ENCODE measurements at regions not wholly inside any gene's neighbourhood (a gene's known extent, or its start where the extent isn't known, plus 50 kb on each side); places are given as distances from the start of the nearest gene placed in this dataset.
A peak's percentile ranks its signal among the peaks of the same experiment; 100 is the strongest.

GRCh38 chr21:14881863-14882499, 182.8 kb downstream of the NRIP1 start:
- Mint-ChIP-seq H3K9me3 (peaks cover 23% of the 10 kb centered on the region), H3K4me3 (no peak overlapping the region), H3K36me3 (peaks cover 5% of the 10 kb centered on the region), H3K27me3 (ENCODE audit: low read depth) (no peaks in the 10 kb centered on the region), H3K4me1 (peaks cover 35% of the 10 kb centered on the region), H3K27ac (no peak overlapping the region)
- no peak for DNase-seq (ENCODE audit: low spot score in 2 of 2, unreplicated experiment in 2 of 2)
- TF ChIP-seq CTCF (IDR thresholded peaks at IDR 0.05; ENCODE audit: unreplicated experiment): no peak

- Mint-ChIP-seq H3K9me3 (peaks cover 23% of the 10 kb centered on the region), H3K27me3 (ENCODE audit: low read depth) (no peaks in the 10 kb centered on the region), H3K4me3 (no peak overlapping the region), H3K27ac (peak overlapping the region; percentile 8), H3K36me3 (peaks cover 5% of the 10 kb centered on the region), H3K4me1 (peaks cover 43% of the 10 kb centered on the region)
- DNase-seq (ENCODE audit: low spot score in 2 of 2, unreplicated experiment in 2 of 2): no peak
- TF ChIP-seq CTCF (IDR thresholded peaks at IDR 0.05; ENCODE audit: unreplicated experiment): no peak
Measured at GRCh38 chr21:14880922-14881321, 183.9 kb downstream of the NRIP1 start.

- Mint-ChIP-seq H3K27me3 (ENCODE audit: low read depth) (no peaks in the 10 kb centered on the region), H3K9me3 (peaks cover 23% of the 10 kb centered on the region), H3K36me3 (peaks cover 5% of the 10 kb centered on the region), H3K27ac (peak overlapping the region; percentile 89), H3K4me1 (peaks cover 57% of the 10 kb centered on the region), H3K4me3 (no peak overlapping the region)
- no peak for TF ChIP-seq CTCF (IDR thresholded peaks at IDR 0.05; ENCODE audit: unreplicated experiment)
- DNase-seq (ENCODE audit: low spot score in 2 of 2, unreplicated experiment in 2 of 2): no peak
Measured at GRCh38 chr21:14879458-14879857, 185.3 kb downstream of the NRIP1 start.

GRCh38 chr21:14878971-14879370, 185.8 kb downstream of the NRIP1 start:
- Mint-ChIP-seq H3K4me1 (peaks cover 62% of the 10 kb centered on the region), H3K27ac (peak overlapping the region; percentile 89), H3K36me3 (peaks cover 5% of the 10 kb centered on the region), H3K9me3 (peaks cover 20% of the 10 kb centered on the region), H3K4me3 (no peak overlapping the region), H3K27me3 (ENCODE audit: low read depth) (no peaks in the 10 kb centered on the region)
- TF ChIP-seq CTCF (IDR thresholded peaks at IDR 0.05; ENCODE audit: unreplicated experiment): no peak
- DNase-seq (ENCODE audit: low spot score in 2 of 2, unreplicated experiment in 2 of 2): no peak

GRCh38 chr21:14877581-14878228, 187.1 kb downstream of the NRIP1 start:
- Mint-ChIP-seq H3K36me3 (peaks cover 4% of the 10 kb centered on the region), H3K4me1 (peaks cover 67% of the 10 kb centered on the region), H3K27ac (peak overlapping the region; percentile 89), H3K4me3 (no peak overlapping the region), H3K27me3 (ENCODE audit: low read depth) (no peaks in the 10 kb centered on the region), H3K9me3 (peaks cover 17% of the 10 kb centered on the region)
- TF ChIP-seq CTCF (IDR thresholded peaks at IDR 0.05; ENCODE audit: unreplicated experiment): no peak
- no peak for DNase-seq (ENCODE audit: low spot score in 2 of 2, unreplicated experiment in 2 of 2)

Data from mesothelial cell of epicardium (in vitro differentiated cells).